GM19438 (cell line): ENCODE measurements at regions not wholly inside any gene's neighbourhood (a gene's known extent, or its start where the extent isn't known, plus 50 kb on each side); places are given as distances from the start of the nearest gene placed in this dataset.
A peak's percentile ranks its signal among the peaks of the same experiment; 100 is the strongest.
"Not testable (repeated sequence)": the region's sequence is repeated elsewhere in the genome, so short reads cannot be mapped to it uniquely, and the experiment has no call there.

ENCODE experiments used
- ATAC-seq: cut with Tn5 transposase; IDR thresholded peaks from one replicate; pipeline ENCODE4 v1.9.1; 2021; ENCODE audit warnings: low read depth; ENCODE audit not compliant: unreplicated experiment

DNA sequence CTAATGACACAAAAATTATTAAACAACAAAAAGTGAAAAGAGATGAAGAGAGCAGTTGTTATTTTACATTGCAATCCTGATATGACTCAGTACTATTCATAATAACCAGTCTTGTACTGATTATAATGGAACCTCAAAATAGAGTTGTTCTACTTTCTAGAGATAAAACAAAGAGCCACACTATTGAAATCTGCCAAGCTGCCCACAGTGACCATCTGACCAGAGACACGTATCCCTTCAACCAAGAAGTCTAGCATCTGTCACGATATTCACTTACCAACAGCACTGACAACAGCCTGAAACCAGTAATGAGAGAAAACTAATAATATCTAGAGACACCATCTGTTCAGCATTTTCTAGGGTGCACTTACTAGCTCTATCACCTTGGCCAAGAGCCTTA, 466.7 kb downstream of the NKX6-1 start:
- peak; percentile 67 for ATAC-seq

DNA sequence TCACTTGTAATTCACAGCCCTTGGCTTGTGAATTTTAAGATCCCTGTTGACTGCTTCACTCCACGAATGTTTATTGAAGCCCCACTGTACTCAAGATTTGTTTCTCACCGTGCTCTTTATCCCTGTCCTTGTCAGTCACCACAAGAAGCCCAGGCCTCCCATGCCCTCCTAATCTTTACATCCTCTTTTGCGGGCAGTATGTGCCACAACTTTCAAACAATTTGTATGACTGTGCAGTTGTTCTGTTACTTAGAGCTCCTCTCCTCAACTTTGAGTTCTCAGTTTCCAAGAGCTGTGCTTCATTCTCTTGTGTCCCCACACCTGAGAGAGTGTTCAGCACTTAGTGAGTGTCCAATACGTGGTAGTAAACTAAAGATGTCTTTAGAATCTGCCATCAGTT, 467.7 kb downstream of the NKX6-1 start:
- ATAC-seq = no peak

DNA sequence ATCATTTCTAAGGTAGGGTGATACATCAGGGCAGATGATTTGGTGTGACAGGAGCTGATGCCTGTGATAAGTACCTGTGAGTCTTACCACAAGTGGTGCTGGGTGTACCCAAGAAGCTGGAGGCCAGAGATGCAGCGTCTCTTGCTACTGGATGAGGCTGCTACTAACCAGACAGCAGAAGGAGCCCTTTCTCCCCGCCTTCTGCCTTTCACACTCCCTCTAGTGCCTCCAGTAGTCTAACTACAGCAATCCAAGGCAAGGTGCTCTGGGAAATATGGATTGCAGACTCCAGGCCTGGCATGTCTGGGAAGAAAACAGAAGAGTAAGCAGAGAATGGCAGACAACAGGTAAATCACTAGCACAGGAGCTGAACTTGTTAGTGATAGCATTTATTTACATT, 470.8 kb downstream of the NKX6-1 start:
- ATAC-seq = no peak

DNA sequence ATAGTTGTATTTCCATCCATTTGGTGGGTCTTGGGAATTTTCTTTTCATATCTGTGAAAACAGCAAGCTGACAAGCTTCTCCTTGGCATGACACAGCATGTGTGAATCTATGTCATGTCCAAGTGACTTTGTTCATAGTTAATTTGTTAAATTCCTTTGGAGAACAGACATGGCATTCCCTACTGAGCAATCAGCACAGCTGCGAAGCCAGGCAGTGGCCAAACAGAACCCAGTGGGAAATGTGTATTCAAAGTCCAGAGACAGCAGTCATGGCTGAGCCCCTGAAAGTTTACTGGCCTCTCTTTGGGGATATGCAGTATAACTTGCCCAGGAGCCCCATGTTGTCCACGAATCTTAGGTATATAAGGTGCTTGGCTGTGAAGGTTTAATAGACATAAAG, 474.7 kb downstream of the NKX6-1 start:
- ATAC-seq = no peak

DNA sequence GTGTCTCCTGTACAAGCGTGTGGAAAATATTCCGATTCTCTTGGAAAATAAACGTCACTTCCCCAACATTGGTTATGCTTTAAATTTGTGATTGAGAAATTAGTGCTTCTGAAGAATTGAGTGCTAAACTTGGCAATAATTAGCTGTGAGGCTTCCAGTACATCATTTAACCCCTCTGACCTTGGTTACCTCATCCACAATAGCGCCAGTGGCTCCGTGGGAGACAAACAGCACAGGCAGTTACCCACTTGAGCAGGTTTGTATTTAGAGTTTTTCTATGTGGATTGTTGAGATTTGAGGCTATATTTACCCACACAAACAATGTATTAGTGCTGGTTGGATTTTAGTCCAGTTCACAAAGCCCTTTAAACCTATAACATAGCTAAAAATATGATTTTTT, 476.5 kb downstream of the NKX6-1 start:
- no peak for ATAC-seq

DNA sequence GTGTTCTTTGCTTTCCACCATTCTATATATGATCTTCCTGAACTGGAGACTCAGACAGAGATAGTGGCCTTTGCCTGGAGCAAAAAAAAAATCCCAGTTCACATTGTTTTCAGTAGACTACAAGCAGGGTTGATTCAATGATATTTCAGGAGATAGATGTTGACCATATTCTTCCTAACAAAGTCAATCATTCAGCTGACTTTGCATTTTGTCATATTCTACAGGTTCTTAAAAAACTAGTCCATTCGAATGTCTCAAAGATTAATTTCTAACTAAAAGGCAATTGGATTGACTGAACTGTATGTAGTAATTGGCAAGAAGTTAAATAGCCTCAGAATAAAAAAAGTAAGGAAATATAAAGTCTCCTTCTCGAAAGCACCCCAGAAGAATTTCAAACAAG, 479.5 kb downstream of the NKX6-1 start:
- ATAC-seq = no peak

DNA sequence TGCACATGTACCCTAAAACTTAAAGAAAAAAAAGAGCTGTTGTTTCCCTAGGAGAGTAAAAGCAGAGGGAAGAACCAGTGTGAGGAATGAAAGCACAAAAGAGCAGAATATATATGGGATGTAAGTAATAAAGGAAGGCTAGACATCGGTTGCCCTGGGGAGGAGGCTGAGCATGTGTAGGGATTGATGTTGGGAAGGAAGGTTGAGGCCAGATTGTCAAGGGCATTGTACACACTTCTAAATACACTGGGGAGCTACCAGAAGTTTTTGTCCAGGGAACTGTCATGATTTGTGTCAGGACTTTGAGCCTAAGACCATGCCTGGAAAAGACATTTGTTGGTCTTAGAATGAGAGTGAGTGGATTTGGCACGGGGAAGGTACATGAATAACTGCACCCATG, 467.1 kb downstream of the GPAT3 start:
- no peak for ATAC-seq

DNA sequence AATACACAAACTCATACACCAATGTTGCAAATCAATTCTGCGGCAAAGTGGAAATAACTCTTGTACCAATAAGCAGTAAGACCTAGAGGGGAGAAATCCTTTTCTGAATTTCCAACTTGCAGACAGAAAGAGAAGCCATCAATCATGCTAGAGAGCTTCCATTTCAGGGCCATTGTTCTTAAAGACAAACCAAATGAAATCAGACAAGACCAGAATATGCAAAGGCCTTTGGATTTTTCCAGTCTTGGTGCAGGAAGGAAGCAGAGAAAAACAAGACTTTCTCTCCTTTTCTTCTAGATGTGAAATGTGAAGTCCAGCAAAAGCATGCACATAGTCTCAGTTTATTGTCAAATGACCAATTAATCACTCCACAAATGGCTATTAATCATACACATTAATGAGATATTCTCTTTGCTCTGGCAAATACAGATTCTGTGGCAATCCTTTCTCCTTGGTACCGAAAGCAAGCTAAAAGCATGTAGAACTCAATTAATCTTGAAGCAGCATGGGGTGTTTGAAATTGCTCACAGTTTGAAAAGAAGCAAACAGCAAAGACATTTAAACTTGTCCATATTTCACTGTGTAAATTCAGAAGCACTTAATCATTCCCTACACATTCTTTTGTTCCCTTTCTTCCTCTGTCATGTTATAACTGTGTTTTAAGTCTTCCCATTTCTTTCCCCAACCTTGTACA, 466.1 kb downstream of the GPAT3 start:
- no peak for ATAC-seq

DNA sequence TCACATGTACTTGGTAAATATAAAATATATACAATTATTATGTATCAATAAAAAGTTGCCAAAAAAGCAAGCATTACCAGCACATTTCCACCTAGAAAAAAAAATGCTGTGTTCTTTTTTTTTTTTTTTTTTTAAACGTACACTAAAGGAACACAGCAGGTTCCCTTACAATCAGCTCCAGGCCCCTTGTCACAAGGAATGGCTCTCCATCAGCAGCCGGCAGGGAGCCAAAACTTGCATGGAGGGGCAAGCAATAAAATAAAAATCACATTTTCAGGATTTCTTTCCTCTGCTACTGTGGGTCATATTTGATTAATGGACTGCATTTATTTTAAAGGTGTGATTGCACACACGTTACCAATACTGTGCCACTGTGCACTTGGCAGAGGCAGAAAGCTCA, 460.3 kb downstream of the GPAT3 start:
- no peak for ATAC-seq

DNA sequence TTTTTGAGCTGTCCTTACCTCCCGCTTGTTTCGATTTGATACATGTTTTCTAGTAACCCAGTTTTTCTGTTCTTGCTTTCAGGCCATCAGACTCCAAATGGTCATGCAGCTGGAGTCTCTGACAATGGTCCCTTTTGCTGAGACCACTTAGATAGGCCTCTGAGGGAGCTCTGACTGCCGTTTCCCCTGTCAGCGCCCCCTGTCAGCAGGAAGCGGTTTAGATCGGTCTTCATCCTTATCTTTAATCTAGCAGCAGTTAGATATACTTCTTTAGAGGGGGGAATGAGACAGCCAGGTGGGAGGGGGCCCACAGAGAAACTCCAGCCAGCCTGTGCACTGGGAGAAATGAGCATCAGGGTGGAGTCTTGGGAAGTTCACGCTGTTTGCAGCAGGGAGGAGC, 457.9 kb downstream of the GPAT3 start:
- ATAC-seq = no peak

DNA sequence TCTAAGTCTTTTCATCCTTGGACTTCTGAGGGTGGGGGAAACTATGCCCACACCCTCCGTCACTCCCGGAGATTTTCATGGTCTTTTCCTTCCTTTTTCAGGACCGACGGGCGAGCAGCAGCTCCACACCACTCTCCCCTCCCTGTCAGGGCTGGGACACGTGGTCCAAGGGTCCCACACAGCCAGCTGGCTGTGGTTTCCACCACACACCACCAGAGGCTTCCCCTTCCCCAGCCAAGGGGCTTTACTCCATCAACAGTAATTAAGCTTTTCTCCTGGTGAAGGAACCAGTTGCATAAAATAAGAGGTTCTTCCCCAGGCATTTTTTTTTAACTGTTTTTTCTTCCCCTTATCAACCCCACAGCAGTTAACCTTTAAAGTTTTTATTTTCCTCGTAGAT, 453.9 kb downstream of the GPAT3 start:
- no peak for ATAC-seq

DNA sequence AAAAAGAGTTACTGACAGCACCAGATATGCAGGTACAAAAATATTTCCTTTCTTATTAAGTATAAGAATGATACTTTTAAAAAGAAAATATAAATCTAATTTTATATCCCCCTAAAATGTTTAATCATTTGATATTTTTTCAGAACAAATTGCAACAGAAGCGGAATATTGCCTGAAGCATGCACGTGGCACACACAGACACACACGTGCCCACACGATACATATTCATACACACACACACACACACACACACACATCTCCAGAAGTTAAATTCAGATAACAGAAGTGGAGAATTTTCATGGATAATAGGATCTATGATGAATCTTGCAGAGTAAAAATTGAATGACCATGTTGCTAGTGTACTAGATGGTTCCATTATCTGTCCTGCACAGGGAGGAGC, 445.2 kb downstream of the GPAT3 start:
- no peak for ATAC-seq

DNA sequence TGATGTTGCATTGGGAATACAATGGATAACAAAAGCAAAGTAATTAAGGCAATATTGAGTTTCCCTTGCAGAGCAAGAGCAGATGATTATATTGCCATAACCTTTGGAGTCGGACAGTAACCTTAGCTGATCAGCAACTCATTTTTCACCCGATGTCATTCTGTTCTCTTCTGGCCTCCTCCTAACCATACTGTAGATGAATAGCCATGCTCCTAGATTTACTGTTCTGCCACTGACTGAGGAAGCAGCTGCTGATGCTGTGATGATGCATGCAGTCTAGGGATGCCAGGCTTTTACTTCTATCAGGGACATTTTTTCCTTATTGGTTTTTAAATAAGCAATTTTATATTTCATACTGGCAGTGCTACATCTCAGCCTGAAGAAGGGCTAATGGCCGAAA, 443.9 kb downstream of the GPAT3 start:
- no peak for ATAC-seq

DNA sequence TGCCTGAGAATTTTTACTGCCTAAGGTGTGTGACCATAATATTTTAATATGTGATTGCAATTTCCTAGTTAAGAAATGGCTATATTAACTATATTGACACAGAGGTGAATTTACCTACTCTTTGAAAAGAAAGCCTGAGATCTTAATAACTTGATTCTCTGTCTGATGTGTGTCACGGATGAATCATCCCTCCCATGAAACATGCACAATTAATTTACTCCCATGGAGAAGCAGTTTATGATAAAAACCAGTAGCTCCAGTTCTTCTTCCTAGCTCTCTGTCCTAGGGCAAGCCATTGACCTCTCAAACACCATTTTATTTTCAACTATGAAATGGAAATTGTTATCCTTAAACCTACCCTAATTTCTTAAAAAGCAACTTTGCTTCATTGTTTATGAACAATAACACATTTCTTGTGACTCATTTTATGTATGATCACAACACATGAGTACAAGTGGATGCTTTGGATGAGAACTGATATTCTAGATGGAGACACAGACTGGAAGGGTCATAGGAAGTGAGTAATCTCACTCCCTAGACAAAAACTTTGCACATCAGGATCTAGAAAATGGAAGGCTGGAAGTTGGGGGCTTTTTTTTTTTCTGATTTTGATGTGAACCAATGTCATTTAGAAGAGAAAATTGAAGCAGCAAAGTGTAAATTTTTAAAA, 438.3 kb downstream of the GPAT3 start:
- no peak for ATAC-seq

DNA sequence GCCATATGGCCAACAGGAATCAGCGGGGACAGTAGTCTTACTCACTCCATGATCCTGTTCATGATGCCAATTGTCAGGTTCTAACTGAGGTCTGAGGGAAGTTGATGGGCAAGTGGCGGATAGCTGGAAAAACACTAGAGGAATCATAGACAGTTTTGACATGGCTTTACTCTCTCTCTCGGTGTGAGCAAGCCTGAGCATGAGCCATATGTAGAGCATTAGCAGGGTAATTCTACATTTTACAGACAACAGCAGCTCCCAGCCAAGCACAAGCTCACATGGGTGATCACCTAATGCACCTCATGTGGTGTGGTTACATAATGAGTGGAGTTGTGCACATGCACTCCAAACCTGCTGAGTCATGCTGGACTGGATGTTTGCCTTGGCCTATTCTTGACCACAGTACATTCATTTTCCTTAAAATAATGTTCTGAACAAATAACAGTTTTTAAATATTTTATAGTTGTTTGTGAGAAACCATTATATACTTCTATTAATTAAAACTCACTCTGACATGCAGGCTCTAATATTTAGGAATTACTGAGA, 429.2 kb downstream of the GPAT3 start:
- ATAC-seq = no peak

DNA sequence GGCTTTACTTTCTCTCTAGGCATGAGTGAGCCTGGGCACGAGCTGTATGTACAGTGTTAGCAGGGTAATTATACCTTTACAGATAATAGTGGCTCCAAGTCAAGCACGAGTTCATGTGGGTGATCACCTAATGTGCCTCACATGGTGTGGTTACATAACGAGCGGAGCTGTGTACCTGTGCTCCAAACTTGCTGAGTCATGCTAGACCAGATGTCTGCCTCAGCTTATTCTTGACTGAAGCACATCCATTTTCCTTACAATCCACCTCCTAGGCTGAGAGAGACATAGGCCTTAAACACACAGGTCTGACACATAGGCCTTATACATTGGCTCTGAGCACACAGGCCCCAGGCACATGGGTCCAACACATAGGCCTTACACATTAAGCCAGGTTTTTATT, 426.6 kb downstream of the GPAT3 start:
- ATAC-seq = no peak

DNA sequence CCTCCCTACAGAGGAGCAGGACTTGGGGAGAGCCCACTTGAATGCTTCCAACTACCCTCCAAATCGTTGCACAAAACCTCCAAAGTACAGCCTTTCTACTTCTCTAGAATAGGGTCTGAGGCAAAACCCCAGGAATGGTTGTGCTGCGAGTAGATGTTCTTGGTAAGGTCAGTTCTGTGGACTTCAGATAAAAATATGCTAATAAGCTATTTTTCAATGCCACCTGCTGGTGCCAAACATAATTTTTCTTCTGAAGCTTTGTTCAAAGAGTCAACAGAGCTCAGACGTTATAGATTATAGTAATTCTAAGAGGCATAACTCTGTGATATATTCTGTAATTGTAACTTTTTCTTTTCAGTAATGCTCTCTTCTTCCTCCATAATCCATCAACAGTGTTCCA, 425.7 kb downstream of the GPAT3 start:
- ATAC-seq = no peak

DNA sequence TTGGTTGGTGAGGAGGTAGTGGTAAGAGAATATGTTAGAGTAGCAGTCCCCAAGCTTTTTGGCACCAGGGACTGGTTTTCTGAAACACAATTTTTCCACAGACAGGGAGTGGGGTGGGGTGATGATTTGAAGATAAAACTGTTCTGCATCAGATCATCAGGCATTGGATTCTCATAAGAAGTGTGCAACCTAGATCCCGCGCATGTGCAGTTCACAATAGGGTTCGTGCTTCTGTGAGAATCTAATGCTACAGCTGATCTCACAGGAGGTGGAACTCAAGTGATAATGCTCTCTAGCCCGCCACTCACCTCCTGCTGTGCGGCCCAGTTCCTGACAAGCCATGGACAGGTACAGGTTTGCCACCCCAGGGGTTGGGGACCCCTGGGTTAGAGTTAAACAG, 423.3 kb downstream of the GPAT3 start:
- ATAC-seq = no peak

DNA sequence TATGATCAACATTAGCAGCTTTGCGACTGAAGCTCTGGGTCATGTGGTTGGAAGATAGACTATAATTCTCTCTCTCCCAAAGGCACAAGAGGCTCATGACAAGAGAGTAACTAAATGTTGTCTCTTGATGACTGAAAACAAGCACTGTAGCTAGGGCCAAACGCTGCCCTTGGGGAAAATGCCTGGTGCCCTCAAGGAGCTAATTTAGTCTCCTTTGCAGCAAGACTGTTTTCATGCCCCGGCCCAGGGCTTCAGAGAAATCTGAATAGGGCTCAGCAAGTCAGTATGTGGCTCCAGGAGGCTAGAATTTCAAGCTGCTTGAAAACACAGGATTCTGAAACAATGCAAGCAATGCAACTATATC, 411.9 kb downstream of the GPAT3 start:
- ATAC-seq = no peak

DNA sequence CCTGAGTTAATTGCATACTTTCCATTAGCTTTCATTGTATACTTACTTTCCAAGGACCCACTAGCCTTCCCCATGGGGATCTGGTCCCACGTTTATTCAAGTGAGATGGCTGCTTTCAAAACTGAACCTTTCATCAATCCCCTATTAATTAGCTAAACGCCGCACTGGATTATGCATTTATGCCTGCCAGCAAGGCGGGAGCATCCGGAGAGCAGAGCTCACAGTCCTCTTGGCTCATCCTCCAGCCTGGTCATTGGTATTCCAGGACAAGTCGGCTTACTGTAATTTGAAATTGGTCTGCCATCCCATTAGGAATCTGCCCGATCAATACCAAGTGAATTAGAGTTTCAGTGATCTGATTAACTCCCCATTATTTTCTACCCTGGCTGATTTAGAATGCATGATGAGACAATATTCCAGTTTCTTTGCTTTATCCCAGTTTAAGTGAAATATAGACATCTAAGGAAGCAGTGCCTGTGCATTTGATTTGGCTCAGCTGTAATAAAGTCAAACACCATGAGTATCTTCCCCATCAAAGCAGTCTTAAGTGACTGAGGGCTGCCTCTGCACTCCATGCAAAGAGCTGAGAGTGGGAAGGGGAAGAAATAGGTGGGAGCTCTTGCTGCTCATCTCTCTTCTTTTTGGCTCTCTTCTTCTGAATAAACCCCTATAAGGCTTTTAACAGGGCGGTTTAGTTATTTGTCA, 411.4 kb downstream of the GPAT3 start:
- ATAC-seq = no peak

DNA sequence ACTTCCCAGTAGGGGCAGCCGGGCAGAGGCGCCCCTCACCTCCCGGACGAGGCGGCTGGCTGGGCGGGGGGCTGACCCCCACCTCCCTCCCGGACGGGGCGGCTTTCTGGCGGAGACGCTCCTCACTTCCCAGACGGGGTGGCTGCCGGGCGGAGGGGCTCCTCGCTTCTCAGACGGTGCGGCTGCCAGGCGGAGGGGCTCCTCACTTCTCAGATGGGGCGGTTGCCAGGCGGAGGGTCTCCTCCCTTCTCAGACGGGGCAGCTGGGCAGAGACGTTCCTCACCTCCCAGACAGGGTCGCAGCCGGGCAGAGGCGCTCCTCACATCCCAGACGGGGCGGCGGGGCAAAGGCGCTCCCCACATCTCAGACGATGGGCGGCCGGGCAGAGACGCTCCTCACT, 407.8 kb downstream of the GPAT3 start:
- ATAC-seq = not testable (repeated sequence)
